Right hindlimb (tissue), 1 donor: ENCODE measurements at regions not wholly inside any gene's neighbourhood (a gene's known extent, or its start where the extent isn't known, plus 50 kb on each side); places are given as distances from the start of the nearest gene placed in this dataset.

ENCODE experiments used
- DNase-seq: peaks from one replicate; pipeline ENCODE4 v3.0.0-alpha.2; 2018

- DNase-seq = no peak
These were observed 109.1 kb upstream of the RPS23 start for GRCh38 chr5:82387001-82387818.

- no peak for DNase-seq
These were observed 108.4 kb upstream of the RPS23 start for GRCh38 chr5:82386576-82386975.

- DNase-seq = no peak
These were observed 106.0 kb upstream of the RPS23 start for GRCh38 chr5:82384034-82384750.

- DNase-seq = no peak
These were observed 103.4 kb upstream of the RPS23 start for GRCh38 chr5:82381591-82381990.

GRCh38 chr5:82376307-82376706 lies 98.2 kb upstream of the RPS23 start:
- DNase-seq = no peak

- DNase-seq = peak; percentile 60
These were observed 97.5 kb upstream of the RPS23 start for GRCh38 chr5:82375488-82376244.

- no peak for DNase-seq
These were observed 96.5 kb upstream of the RPS23 start for GRCh38 chr5:82374637-82375036.

- DNase-seq = no peak
These were observed 89.8 kb upstream of the RPS23 start for GRCh38 chr5:82367930-82368329.

- DNase-seq = no peak
These were observed 87.6 kb upstream of the RPS23 start for GRCh38 chr5:82365744-82366228.

- no peak for DNase-seq
These were observed 86.9 kb upstream of the RPS23 start for GRCh38 chr5:82365026-82365425.

- no peak for DNase-seq
These were observed 86.3 kb upstream of the RPS23 start for GRCh38 chr5:82364497-82364896.

GRCh38 chr5:82363524-82363923 lies 85.4 kb upstream of the RPS23 start:
- DNase-seq = no peak

GRCh38 chr5:82362636-82363035 lies 84.5 kb upstream of the RPS23 start:
- DNase-seq = no peak

- DNase-seq = no peak
These were observed 81.9 kb upstream of the RPS23 start for GRCh38 chr5:82360022-82360421.

- no peak for DNase-seq
These were observed 81.1 kb upstream of the RPS23 start for GRCh38 chr5:82359272-82359671.

GRCh38 chr5:82358457-82358856 lies 80.3 kb upstream of the RPS23 start:
- DNase-seq = no peak

GRCh38 chr5:82356808-82357671 lies 78.9 kb upstream of the RPS23 start:
- peak; percentile 85 for DNase-seq

GRCh38 chr5:82356021-82356420 lies 77.9 kb upstream of the RPS23 start:
- no peak for DNase-seq

GRCh38 chr5:82355496-82355895 lies 77.3 kb upstream of the RPS23 start:
- DNase-seq = no peak

- DNase-seq = no peak
These were observed 76.9 kb upstream of the RPS23 start for GRCh38 chr5:82355053-82355452.

- no peak for DNase-seq
These were observed 76.4 kb upstream of the RPS23 start for GRCh38 chr5:82354543-82354942.

- DNase-seq = no peak
These were observed 75.4 kb upstream of the RPS23 start for GRCh38 chr5:82353522-82353921.
